GM21390 (cell line): ENCODE measurements at regions not wholly inside any gene's neighbourhood (a gene's known extent, or its start where the extent isn't known, plus 50 kb on each side); places are given as distances from the start of the nearest gene placed in this dataset.
"Not testable (repeated sequence)": the region's sequence is repeated elsewhere in the genome, so short reads cannot be mapped to it uniquely, and the experiment has no call there.

Experiments used
- ATAC-seq: cut with Tn5 transposase; IDR thresholded peaks from one replicate; pipeline ENCODE4 v1.9.1; 2021; ENCODE audit not compliant: unreplicated experiment

- ATAC-seq, result no peak
Measured at GRCh38 chr18:66894851-66895250, 291.0 kb upstream of the CDH19 start.

GRCh38 chr18:66892388-66892787 lies 288.5 kb upstream of the CDH19 start:
- ATAC-seq, result not testable (repeated sequence)

DNA sequence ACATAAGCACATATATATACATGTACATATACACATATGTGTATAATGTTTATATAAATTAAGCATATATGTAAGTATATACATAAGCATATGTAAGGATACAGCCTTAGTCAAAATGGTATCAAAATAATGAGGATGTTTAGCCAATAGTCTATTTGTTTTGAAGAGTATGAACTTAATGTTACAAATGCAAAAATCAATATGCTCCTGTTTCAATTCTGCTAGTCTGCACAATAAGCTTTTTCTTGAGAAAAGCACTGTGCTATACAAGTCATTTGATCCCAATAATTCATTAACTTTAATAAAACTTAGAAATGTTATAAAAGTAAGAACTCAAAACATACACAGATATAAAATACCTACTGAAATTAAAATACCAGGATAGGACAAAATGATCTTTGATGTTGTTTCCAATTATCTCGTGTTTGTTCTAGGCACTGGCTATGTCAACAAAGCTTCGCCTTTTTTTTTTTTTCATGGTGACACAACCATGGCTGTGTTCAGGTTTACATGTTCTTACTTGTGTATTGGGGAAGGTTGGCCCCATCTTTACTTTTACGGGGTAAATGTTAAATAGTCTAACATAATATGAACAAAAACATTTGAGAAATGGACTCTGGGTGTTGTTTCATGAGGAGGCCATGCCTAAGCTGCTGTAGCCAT lies 271.1 kb upstream of the CDH19 start:
- no peak for ATAC-seq

DNA sequence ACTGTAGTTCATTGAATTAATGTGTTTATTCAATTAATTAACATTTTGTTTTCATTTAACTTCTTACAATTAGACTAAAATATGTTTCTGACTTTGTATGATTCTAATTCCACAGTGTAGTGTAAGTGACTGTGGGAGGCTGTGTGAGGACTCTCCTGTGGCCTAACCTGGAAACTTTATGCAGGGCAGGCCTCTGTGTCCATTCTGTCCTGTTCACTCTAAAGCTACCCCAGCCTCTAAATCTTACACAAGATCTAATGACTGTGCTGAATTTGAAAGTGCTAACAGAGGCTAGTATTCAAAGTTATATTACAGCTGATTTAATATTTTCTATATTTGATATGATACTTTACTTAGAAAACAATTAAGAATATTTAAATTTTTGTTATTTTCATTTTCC lies 270.5 kb upstream of the CDH19 start:
- ATAC-seq, result no peak

DNA sequence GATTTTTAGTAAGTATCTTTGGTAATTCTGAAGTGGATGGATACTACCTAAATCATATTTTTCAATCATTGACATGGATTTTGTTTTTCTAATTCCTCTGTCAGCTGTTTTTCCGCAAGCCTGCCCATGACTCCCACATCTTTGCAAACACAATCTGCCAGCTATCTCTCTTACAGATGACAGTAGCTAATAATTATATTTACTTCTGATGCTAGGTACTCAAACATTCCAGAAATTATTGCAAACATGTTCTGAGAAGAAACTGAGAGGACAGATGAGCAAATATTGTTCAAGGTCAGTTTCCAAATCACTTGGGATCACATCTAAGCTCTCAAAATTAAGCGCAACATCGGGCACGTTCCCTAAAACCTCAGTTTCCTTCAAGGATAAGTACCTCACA lies 270.0 kb upstream of the CDH19 start:
- no peak for ATAC-seq

- no peak for ATAC-seq
Measured at GRCh38 chr18:66872277-66872676, 268.4 kb upstream of the CDH19 start.

GRCh38 chr18:66867653-66868052 lies 263.8 kb upstream of the CDH19 start:
- no peak for ATAC-seq

DNA sequence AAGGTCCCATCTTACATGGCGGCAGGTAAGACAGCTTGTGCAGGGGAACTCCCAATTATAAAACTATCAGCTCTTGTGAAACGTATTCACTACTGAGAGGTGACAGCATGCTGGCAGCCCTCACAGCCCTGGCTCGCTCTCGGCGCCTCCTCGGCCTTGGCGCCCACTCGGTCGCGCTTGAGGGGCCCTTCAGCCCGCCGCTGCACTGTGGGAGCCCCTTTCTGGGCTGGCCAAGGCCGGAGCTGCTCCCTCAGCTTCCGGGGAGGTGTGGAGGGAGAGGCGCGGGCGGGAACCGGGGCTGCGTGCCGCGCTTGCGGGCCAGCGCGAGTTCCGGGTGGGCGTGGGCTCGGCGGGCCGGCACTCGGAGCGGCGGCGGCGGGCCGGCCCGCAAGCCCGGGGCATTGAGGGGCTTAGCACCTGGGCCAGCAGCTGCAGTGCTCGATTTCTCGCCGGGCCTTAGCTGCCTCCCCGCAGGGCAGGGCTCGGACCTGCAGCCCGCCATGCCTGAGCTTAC lies 262.6 kb upstream of the CDH19 start:
- ATAC-seq, result not testable (repeated sequence)

- ATAC-seq, result no peak
Measured at GRCh38 chr18:66838340-66838987, 234.6 kb upstream of the CDH19 start.

GRCh38 chr18:66833646-66834045 lies 229.8 kb upstream of the CDH19 start:
- ATAC-seq, result no peak

GRCh38 chr18:66826211-66826610 lies 222.3 kb upstream of the CDH19 start:
- ATAC-seq, result no peak

DNA sequence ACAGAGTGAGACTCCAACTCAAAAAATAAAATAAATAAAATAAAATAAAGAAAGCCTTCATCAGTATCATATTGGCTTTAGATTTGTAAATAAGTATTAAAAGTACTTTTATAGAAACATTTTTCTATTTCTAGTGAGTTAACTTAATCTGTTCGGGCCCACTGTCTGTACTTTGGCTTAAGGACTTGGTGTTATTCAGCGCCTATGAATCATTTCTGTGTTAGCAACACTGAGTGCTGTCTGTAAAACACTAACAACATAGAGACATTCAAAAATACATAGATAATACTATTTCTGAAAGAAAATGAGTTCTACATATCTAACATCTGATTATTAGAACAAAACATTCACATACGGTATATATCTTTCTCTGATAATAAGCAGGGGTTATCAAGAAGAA lies 221.5 kb upstream of the CDH19 start:
- no peak for ATAC-seq

- no peak for ATAC-seq
Measured at GRCh38 chr18:66819235-66819634, 215.3 kb upstream of the CDH19 start.

GRCh38 chr18:66813138-66813537 lies 209.2 kb upstream of the CDH19 start:
- ATAC-seq, result no peak

- no peak for ATAC-seq
Measured at GRCh38 chr18:66795051-66795450, 191.2 kb upstream of the CDH19 start.

DNA sequence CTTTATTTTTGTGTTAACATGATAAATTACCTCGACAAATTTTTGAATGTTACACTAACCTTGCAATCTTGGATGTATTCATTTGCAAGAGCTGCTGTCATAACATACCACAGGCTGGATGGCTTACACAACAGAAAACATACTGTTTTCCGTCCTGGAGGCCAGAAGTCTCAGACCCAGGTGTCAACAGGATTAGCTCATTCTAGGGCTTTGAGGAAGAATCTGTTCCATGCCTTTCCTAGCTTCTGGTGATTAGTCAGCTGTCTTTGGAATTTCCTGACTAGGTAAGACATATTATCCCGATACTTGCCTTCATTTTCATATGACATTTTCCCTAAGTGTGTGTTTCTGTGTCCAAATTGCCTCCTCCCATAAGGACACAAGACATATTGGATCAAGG lies 188.6 kb upstream of the CDH19 start:
- no peak for ATAC-seq

DNA sequence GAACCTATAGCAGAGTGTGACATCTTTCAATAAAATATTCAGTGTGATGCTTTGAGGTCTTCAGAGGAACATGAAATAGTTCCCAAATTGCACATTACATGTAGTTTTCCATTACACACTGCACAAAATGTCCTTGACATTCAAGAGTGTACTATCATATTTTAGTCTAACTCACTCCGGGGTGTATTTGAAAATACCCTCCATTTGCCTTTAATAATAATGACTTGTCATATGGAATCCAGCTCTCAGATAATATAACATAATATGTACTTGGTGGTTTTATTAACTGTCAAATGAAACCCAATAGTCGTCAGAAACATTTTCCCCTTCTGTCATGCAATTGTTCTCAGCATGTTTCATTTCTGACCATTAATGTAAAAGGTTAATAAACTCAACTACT lies 176.7 kb upstream of the CDH19 start:
- ATAC-seq, result no peak

GRCh38 chr18:66778048-66778447 lies 174.2 kb upstream of the CDH19 start:
- ATAC-seq, result no peak

DNA sequence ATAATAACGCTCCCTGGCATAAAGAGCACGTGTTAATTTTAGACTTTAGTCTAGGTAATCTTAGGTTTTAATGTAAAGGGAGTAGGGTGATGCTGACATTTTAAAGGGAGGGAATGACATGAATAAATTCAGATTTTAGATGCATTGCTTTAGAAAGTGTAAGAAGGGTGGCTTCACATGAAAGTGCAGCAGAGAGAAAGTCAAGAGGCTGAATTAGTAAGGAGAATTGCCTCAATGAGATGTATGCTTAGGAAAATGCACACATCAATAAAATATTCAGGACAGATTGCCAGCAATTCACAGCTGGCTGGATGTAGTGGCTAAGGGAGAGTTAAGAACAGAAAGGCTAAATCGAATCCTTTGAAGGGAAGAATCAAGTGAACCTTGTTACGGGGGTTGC lies 165.5 kb upstream of the CDH19 start:
- ATAC-seq, result no peak

GRCh38 chr18:66764230-66764629 lies 160.3 kb upstream of the CDH19 start:
- ATAC-seq, result no peak

DNA sequence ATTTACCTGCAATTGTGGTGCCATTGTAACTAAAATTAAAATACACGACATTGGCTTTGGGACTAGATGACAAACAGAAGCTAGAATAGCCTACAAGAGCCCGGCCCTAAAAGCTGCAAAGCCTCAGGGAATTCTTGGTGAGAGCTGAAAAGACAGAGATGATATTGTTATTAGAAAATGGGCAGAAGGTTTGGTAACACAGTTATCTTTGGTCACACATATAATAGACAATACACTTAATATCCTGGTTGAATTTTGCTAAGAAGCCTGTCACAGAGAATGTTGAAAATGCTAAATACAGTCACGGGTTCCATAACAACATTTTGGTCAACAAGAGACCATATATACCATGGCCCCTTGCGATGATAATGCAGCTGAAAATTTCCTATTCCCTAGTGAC lies 157.3 kb upstream of the CDH19 start:
- ATAC-seq, result no peak

- ATAC-seq, result no peak
Measured at GRCh38 chr18:66760559-66760958, 156.7 kb upstream of the CDH19 start.
